GM12878 (cell line): ENCODE measurements at regions not wholly inside any gene's neighbourhood (a gene's known extent, or its start where the extent isn't known, plus 50 kb on each side); places are given as distances from the start of the nearest gene placed in this dataset.

Experiments used
- ATAC-seq: fragments of 200-7000 bp; cut with Tn5 transposase; 3 replicates; pipeline ENCODE4 v1.9.1; 2020; ENCODE audit warnings: mild to moderate bottlenecking, moderate library complexity
- BruUV-seq: library from RNA; stranded (reverse); fragments of 400-500 nt; replicated peaks from 2 replicates; lab custom pipeline; 2021; lab: Mats Ljungman, UMichigan
- CTCF ChIA-PET: fragments of 300-600 bp; sonication (Branson Sonifier 250); formaldehyde crosslinking; extraction: SDS; loops from one replicate; lab custom pipeline; 2021; ENCODE audit warnings: inconsistent platforms; lab: Yijun Ruan, JAX
- POLR2A ChIA-PET: fragments of 350-600 bp; formaldehyde crosslinking; extraction: SDS; loops from one replicate; lab custom pipeline; 2021; ENCODE audit warnings: inconsistent platforms; lab: Charles Lee
- RAD21 ChIA-PET: fragments of 300-600 bp; sonication (Branson Sonifier 250); formaldehyde crosslinking; loops from one replicate; lab custom pipeline; 2023; ENCODE audit warnings: antibody characterized with exemption; ENCODE audit not compliant: unreplicated experiment; lab: Charles Lee
- SMC1A ChIA-PET: fragments of 300-600 bp; sonication (Branson Sonifier 250); formaldehyde crosslinking; loops from one replicate; lab custom pipeline; 2023; ENCODE audit not compliant: unreplicated experiment, uncharacterized antibody; lab: Charles Lee
- DNase-seq: peaks from one replicate; pipeline ENCODE4 v3.0.0-alpha.2; 2011; ENCODE audit warnings: low read depth, low spot score
- FAIRE-seq: peaks from 3 replicates; lab custom pipeline; 2011; peaks lifted over from hg19 to GRCh38; lab: Jason Lieb, UNC
- H2AFZ ChIP-seq: 2 replicates; pipeline ENCODE4 v1.6.0; 2011; ENCODE audit warnings: low read depth, low read length, control low read depth; ENCODE audit not compliant: control insufficient read depth
- H3K27ac ChIP-seq: 2 replicates; pipeline ENCODE4 v1.5.1; 2011; ENCODE audit warnings: control low read depth; ENCODE audit not compliant: control insufficient read depth, insufficient read depth
- H3K27me3 ChIP-seq, 2 experiments: replicated peaks in 1 of 2; 2 replicates each; pipeline versions ENCODE4 v1.6.0 to v1.6.1; 2011; ENCODE audit warnings: low read length in 1 of 2; ENCODE audit not compliant: control insufficient read depth in 2 of 2, insufficient read depth in 2 of 2
- H3K36me3 ChIP-seq, 2 experiments: 2 replicates each; pipeline ENCODE4 v1.5.1; 2011; ENCODE audit warnings: low read length in 1 of 2; ENCODE audit not compliant: control insufficient read depth in 2 of 2, insufficient read depth in 2 of 2
- H3K4me1 ChIP-seq: 2 replicates; pipeline ENCODE4 v1.6.1; 2011; ENCODE audit warnings: mild to moderate bottlenecking, low read length, moderate library complexity, mixed read lengths; ENCODE audit not compliant: control insufficient read depth, insufficient read depth
- H3K4me2 ChIP-seq: 2 replicates; pipeline ENCODE4 v1.6.0; 2011; ENCODE audit warnings: control low read depth; ENCODE audit not compliant: control insufficient read depth, insufficient read depth
- H3K4me3 ChIP-seq: fragments of 200-600 bp; sonication (generic); 2 replicates; pipeline ENCODE4 v1.5.1; 2016
- H3K79me2 ChIP-seq: 2 replicates; pipeline ENCODE4 v1.6.0; 2011; ENCODE audit warnings: low read length; ENCODE audit not compliant: control insufficient read depth, insufficient read depth
- H3K9ac ChIP-seq: 2 replicates; pipeline ENCODE4 v1.8.0; 2011; ENCODE audit warnings: low read length, control low read depth, mixed read lengths; ENCODE audit not compliant: control insufficient read depth, insufficient read depth
- H3K9me3 ChIP-seq: replicated peaks from 3 replicates; pipeline ENCODE4 v1.5.1; 2011; ENCODE audit warnings: mild to moderate bottlenecking, low read length; ENCODE audit not compliant: control insufficient read depth, insufficient read depth
- H4K20me1 ChIP-seq: 2 replicates; pipeline ENCODE4 v1.6.0; 2011; ENCODE audit not compliant: control insufficient read depth, insufficient read depth
- ATF7 ChIP-seq: fragments of 450-650 bp; IDR thresholded peaks from 2 replicates; pipeline ENCODE4 v1.6.1; 2016; ENCODE audit warnings: low read depth, mild to moderate bottlenecking
- CHD4 ChIP-seq: fragments of 200-600 bp; sonication (generic); IDR thresholded peaks from 2 replicates; pipeline ENCODE4 v1.6.1; 2016; ENCODE audit warnings: mild to moderate bottlenecking
- MEF2B ChIP-seq: fragments of 450-650 bp; IDR thresholded peaks from 2 replicates; pipeline ENCODE4 v1.6.1; 2018; ENCODE audit warnings: mild to moderate bottlenecking, moderate library complexity; ENCODE audit not compliant: partially characterized antibody, poor library complexity, severe bottlenecking
- RAD51 ChIP-seq: fragments of 450-650 bp; IDR thresholded peaks from 2 replicates; pipeline ENCODE4 v1.6.1; 2016; ENCODE audit warnings: moderate library complexity, mild to moderate bottlenecking, inconsistent platforms
- RB1 ChIP-seq: fragments of 450-650 bp; formaldehyde crosslinking; IDR thresholded peaks from 2 replicates; pipeline ENCODE4 v1.6.1; 2017; ENCODE audit warnings: mild to moderate bottlenecking, borderline replicate concordance
- SPI1 ChIP-seq: IDR thresholded peaks from 2 replicates; pipeline ENCODE4 v1.6.1; 2011; ENCODE audit warnings: low read depth, mild to moderate bottlenecking, low read length, moderate library complexity, borderline replicate concordance; ENCODE audit not compliant: insufficient read depth
- SUPT20H ChIP-seq: IDR thresholded peaks from 2 replicates; pipeline ENCODE4 v1.6.1; 2011; ENCODE audit warnings: low read depth, mild to moderate bottlenecking, low read length, moderate library complexity, borderline replicate concordance; ENCODE audit not compliant: control insufficient read depth
- WGBS: methylation state at CpG from one replicate; pipeline ENCODE4 v1.1.6; 2016; ENCODE audit warnings: low lambda C conversion rate; ENCODE audit not compliant: insufficient replicate concordance, insufficient coverage; ENCODE audit errors: missing lambda C conversion rate; 5-methylcytosine and 5-hydroxymethylcytosine counted together
- in situ Hi-C: fragments of 300-500 bp; cut with MboI; formaldehyde crosslinking; loops from 9 replicates; pipeline ENCODE4 v1.14.3; 2018; ENCODE audit warnings: mixed read lengths
- intact Hi-C: fragments of 100-400 bp; cut with micrococcal nuclease; formaldehyde crosslinking; loops from one replicate; pipeline ENCODE4 v1.14.2; 2022; ENCODE audit not compliant: unreplicated experiment
- TF ChIP-seq, protein P1 (sequence below): fragments of 450-650 bp; IDR thresholded peaks from 2 replicates; pipeline ENCODE4 v1.6.1; 2017; ENCODE audit warnings: mild to moderate bottlenecking, low read depth, inconsistent platforms; ENCODE audit not compliant: poor library complexity, severe bottlenecking

DNA sequence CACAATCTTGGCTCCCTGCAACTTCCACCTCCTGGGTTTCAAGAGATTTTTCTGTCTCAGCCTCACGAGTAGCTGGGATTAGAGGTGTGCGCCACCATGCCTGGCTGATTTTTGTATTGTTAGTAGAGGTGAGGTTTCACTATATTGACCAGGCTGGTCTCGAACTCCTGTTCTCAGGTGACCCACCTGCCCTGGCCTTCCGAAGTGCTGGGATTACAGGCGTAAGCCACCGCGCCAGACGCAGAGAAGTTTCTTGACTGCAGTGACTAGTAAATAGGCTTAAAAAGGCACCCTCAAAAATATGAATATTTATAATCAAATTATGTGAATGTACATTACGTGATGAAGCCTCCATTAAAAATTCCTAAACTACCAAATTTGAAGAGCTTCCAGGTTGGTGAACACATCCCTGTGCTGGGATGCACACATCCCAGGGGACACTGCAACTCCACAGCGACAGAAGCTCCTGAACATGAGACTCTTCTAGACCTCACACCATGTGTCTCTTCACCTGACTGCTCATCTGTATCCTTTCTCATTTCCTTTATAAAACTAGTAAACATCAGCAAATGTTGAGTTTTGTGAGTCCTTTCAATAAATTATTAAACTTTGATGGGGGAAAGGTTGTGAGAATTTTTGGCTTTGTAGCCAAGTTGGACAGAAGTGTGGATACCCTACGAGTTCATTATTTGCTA is 203.3 kb upstream of the SPOPL start:
- peaks cover 10% of the 10 kb centered on the region for H3K4me1 ChIP-seq
- no peak overlapping the region for H3K9ac ChIP-seq
- H3K9me3 ChIP-seq, result no peaks in the 10 kb centered on the region; the same call in 2 of the 3 replicates
- no peaks in the 10 kb centered on the region for H3K27me3 ChIP-seq
- DNase-seq (peak; percentile 55), ATAC-seq (peak; percentile 88), FAIRE-seq (peak; percentile 66)
- H3K36me3 ChIP-seq, result no peaks in the 10 kb centered on the region
- no TSS peak for BruUV-seq
- WGBS, result 80% methylated on average over 11 of the region's 11 CpGs
- ChIA-PET POLR2A (interaction anchor here (1.3 kb wide), 1 partner anchor 59 kb away, joined by 5 read pairs; no protein-coding TSS in a partner anchor), RAD21 (interaction anchor here (1.0 to 3.1 kb wide), 3 partner anchors 23 to 60 kb away, joined by 3 to 17 read pairs (median 3); no protein-coding TSS in a partner anchor), CTCF (interaction anchor here (0.6 to 1.1 kb wide), 2 partner anchors 39 to 530 kb away, joined by 3 read pairs; no protein-coding TSS in a partner anchor), SMC1A (interaction anchor here (0.6 to 2.1 kb wide), 14 partner anchors 15 to 207 kb away, joined by 3 to 12 read pairs (median 4); no protein-coding TSS in a partner anchor)
- intact Hi-C loops, result loop anchor here (5.0 kb wide), 1 partner anchor 41 kb away; no protein-coding TSS in a partner anchor
- peak; percentile 34; the same call in 1 of the 2 replicates for TF ChIP-seq RAD51
- no peak for TF ChIP-seq RB1
- TF ChIP-seq SPI1, result no peak
- TF ChIP-seq SUPT20H, result no peak
- TF ChIP-seq, protein P1, sequence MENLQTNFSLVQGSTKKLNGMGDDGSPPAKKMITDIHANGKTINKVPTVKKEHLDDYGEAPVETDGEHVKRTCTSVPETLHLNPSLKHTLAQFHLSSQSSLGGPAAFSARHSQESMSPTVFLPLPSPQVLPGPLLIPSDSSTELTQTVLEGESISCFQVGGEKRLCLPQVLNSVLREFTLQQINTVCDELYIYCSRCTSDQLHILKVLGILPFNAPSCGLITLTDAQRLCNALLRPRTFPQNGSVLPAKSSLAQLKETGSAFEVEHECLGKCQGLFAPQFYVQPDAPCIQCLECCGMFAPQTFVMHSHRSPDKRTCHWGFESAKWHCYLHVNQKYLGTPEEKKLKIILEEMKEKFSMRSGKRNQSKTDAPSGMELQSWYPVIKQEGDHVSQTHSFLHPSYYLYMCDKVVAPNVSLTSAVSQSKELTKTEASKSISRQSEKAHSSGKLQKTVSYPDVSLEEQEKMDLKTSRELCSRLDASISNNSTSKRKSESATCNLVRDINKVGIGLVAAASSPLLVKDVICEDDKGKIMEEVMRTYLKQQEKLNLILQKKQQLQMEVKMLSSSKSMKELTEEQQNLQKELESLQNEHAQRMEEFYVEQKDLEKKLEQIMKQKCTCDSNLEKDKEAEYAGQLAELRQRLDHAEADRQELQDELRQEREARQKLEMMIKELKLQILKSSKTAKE, result peak; percentile 5
- TF ChIP-seq MEF2B, result peak; percentile 92
- TF ChIP-seq CHD4, result no peak
- TF ChIP-seq ATF7, result 0 out of 2 replicates have a peak, but pooled peaks have one; percentile 13
- no peaks in the 10 kb centered on the region for H4K20me1 ChIP-seq
- H3K79me2 ChIP-seq, result no peaks in the 10 kb centered on the region
- in situ Hi-C loops, result no loop called here
- peak overlapping the region; percentile 57 for H3K27ac ChIP-seq
- no peak overlapping the region for H3K4me3 ChIP-seq
- H3K4me2 ChIP-seq, result peak overlapping the region; percentile 47; the same call in 1 of the 2 replicates
- H2AFZ ChIP-seq, result no peak overlapping the region
